GM12891 (cell line): ENCODE measurements at regions not wholly inside any gene's neighbourhood (a gene's known extent, or its start where the extent isn't known, plus 50 kb on each side); places are given as distances from the start of the nearest gene placed in this dataset.

Source experiments
- PAX5 ChIP-seq: IDR thresholded peaks from 2 replicates; pipeline ENCODE4 v1.6.1; 2011; ENCODE audit warnings: low read length, moderate library complexity, mild to moderate bottlenecking; ENCODE audit not compliant: insufficient read depth, severe bottlenecking
- POLR2A ChIP-seq: IDR thresholded peaks from 2 replicates; pipeline ENCODE4 v1.6.1; 2011; ENCODE audit warnings: low read depth, low read length, control low read depth
- POLR2AphosphoS5 ChIP-seq: IDR thresholded peaks from 2 replicates; pipeline ENCODE4 v1.6.1; 2011; ENCODE audit warnings: low read depth, low read length, control low read depth
- SPI1 ChIP-seq: IDR thresholded peaks from 2 replicates; pipeline ENCODE4 v1.6.1; 2011; ENCODE audit warnings: low read depth, low read length, control low read depth
- TAF1 ChIP-seq: IDR thresholded peaks from 2 replicates; pipeline ENCODE4 v1.6.1; 2011; ENCODE audit warnings: low read depth, low read length, control low read depth

DNA sequence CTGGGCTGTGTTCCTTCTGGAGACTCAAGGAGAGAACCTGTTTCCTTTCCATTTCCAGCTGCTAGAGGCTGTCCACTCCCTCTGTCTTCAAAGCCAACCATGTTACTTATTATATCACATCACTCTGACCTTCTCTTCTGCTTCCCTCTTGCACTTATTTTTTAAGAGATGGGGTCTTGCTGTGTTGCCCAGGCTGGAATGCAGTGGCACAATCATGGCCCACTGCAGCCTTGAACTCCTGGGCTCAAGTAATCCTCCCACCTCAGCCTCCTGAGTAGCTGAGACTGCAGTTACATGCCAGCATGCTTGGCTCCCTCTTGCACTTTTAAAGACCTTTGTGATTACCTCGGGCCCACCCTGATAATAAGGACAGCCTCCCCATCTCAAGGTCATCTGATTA lies 160.0 kb upstream of the DTNBP1 start:
- TF ChIP-seq POLR2A, result no peak
- TF ChIP-seq POLR2AphosphoS5, result no peak
- no peak for TF ChIP-seq TAF1
- no peak for TF ChIP-seq PAX5
- TF ChIP-seq SPI1, result no peak
